GM12878 (cell line): ENCODE measurements at regions not wholly inside any gene's neighbourhood (a gene's known extent, or its start where the extent isn't known, plus 50 kb on each side); places are given as distances from the start of the nearest gene placed in this dataset.

Experiments
- ATAC-seq: fragments of 200-7000 bp; cut with Tn5 transposase; 3 replicates; pipeline ENCODE4 v1.9.1; 2020; ENCODE audit warnings: mild to moderate bottlenecking, moderate library complexity
- BruUV-seq: library from RNA; stranded (reverse); fragments of 400-500 nt; replicated peaks from 2 replicates; lab custom pipeline; 2021; lab: Mats Ljungman, UMichigan
- CTCF ChIA-PET: fragments of 300-600 bp; sonication (Branson Sonifier 250); formaldehyde crosslinking; extraction: SDS; loops from one replicate; lab custom pipeline; 2021; ENCODE audit warnings: inconsistent platforms; lab: Yijun Ruan, JAX
- POLR2A ChIA-PET: fragments of 350-600 bp; formaldehyde crosslinking; extraction: SDS; loops from one replicate; lab custom pipeline; 2021; ENCODE audit warnings: inconsistent platforms; lab: Charles Lee
- RAD21 ChIA-PET: fragments of 300-600 bp; sonication (Branson Sonifier 250); formaldehyde crosslinking; loops from one replicate; lab custom pipeline; 2023; ENCODE audit warnings: antibody characterized with exemption; ENCODE audit not compliant: unreplicated experiment; lab: Charles Lee
- SMC1A ChIA-PET: fragments of 300-600 bp; sonication (Branson Sonifier 250); formaldehyde crosslinking; loops from one replicate; lab custom pipeline; 2023; ENCODE audit not compliant: unreplicated experiment, uncharacterized antibody; lab: Charles Lee
- DNase-seq: peaks from one replicate; pipeline ENCODE4 v3.0.0-alpha.2; 2011; ENCODE audit warnings: low read depth, low spot score
- FAIRE-seq: peaks from 3 replicates; lab custom pipeline; 2011; peaks lifted over from hg19 to GRCh38; lab: Jason Lieb, UNC
- H2AFZ ChIP-seq: 2 replicates; pipeline ENCODE4 v1.6.0; 2011; ENCODE audit warnings: low read depth, low read length, control low read depth; ENCODE audit not compliant: control insufficient read depth
- H3K27ac ChIP-seq: 2 replicates; pipeline ENCODE4 v1.5.1; 2011; ENCODE audit warnings: control low read depth; ENCODE audit not compliant: control insufficient read depth, insufficient read depth
- H3K27me3 ChIP-seq, 2 experiments: replicated peaks in 1 of 2; 2 replicates each; pipeline versions ENCODE4 v1.6.0 to v1.6.1; 2011; ENCODE audit warnings: low read length in 1 of 2; ENCODE audit not compliant: control insufficient read depth in 2 of 2, insufficient read depth in 2 of 2
- H3K36me3 ChIP-seq, 2 experiments: 2 replicates each; pipeline ENCODE4 v1.5.1; 2011; ENCODE audit warnings: low read length in 1 of 2; ENCODE audit not compliant: control insufficient read depth in 2 of 2, insufficient read depth in 2 of 2
- H3K4me1 ChIP-seq: 2 replicates; pipeline ENCODE4 v1.6.1; 2011; ENCODE audit warnings: mild to moderate bottlenecking, low read length, moderate library complexity, mixed read lengths; ENCODE audit not compliant: control insufficient read depth, insufficient read depth
- H3K4me2 ChIP-seq: 2 replicates; pipeline ENCODE4 v1.6.0; 2011; ENCODE audit warnings: control low read depth; ENCODE audit not compliant: control insufficient read depth, insufficient read depth
- H3K4me3 ChIP-seq: fragments of 200-600 bp; sonication (generic); 2 replicates; pipeline ENCODE4 v1.5.1; 2016
- H3K79me2 ChIP-seq: 2 replicates; pipeline ENCODE4 v1.6.0; 2011; ENCODE audit warnings: low read length; ENCODE audit not compliant: control insufficient read depth, insufficient read depth
- H3K9ac ChIP-seq: 2 replicates; pipeline ENCODE4 v1.8.0; 2011; ENCODE audit warnings: low read length, control low read depth, mixed read lengths; ENCODE audit not compliant: control insufficient read depth, insufficient read depth
- H3K9me3 ChIP-seq: replicated peaks from 3 replicates; pipeline ENCODE4 v1.5.1; 2011; ENCODE audit warnings: mild to moderate bottlenecking, low read length; ENCODE audit not compliant: control insufficient read depth, insufficient read depth
- H4K20me1 ChIP-seq: 2 replicates; pipeline ENCODE4 v1.6.0; 2011; ENCODE audit not compliant: control insufficient read depth, insufficient read depth
- EED ChIP-seq: sonication (generic); IDR thresholded peaks from 2 replicates; pipeline ENCODE4 v1.6.1; 2016; ENCODE audit warnings: antibody characterized with exemption, low read depth
- HDAC2 ChIP-seq: fragments of 200-600 bp; sonication (generic); IDR thresholded peaks from 2 replicates; pipeline ENCODE4 v1.6.1; 2017
- WGBS: methylation state at CpG from one replicate; pipeline ENCODE4 v1.1.6; 2016; ENCODE audit warnings: low lambda C conversion rate; ENCODE audit not compliant: insufficient replicate concordance, insufficient coverage; ENCODE audit errors: missing lambda C conversion rate; 5-methylcytosine and 5-hydroxymethylcytosine counted together
- in situ Hi-C: fragments of 300-500 bp; cut with MboI; formaldehyde crosslinking; loops from 9 replicates; pipeline ENCODE4 v1.14.3; 2018; ENCODE audit warnings: mixed read lengths
- intact Hi-C: fragments of 100-400 bp; cut with micrococcal nuclease; formaldehyde crosslinking; loops from one replicate; pipeline ENCODE4 v1.14.2; 2022; ENCODE audit not compliant: unreplicated experiment
- TF ChIP-seq, protein P1 (sequence below): IDR thresholded peaks from 2 replicates; pipeline ENCODE4 v1.6.1; 2011; ENCODE audit warnings: borderline replicate concordance, low read depth, mild to moderate bottlenecking, moderate library complexity, low read length; ENCODE audit not compliant: insufficient read depth, poor library complexity, severe bottlenecking
- TF ChIP-seq, protein P2 (sequence below): fragments of 450-650 bp; IDR thresholded peaks from 2 replicates; pipeline ENCODE4 v1.6.1; 2017; ENCODE audit warnings: low read depth, mild to moderate bottlenecking, moderate library complexity
- TF ChIP-seq, protein P3 (sequence below): fragments of 450-650 bp; IDR thresholded peaks from 2 replicates; pipeline ENCODE4 v1.6.1; 2017; ENCODE audit warnings: antibody characterized with exemption, mild to moderate bottlenecking, moderate library complexity

DNA sequence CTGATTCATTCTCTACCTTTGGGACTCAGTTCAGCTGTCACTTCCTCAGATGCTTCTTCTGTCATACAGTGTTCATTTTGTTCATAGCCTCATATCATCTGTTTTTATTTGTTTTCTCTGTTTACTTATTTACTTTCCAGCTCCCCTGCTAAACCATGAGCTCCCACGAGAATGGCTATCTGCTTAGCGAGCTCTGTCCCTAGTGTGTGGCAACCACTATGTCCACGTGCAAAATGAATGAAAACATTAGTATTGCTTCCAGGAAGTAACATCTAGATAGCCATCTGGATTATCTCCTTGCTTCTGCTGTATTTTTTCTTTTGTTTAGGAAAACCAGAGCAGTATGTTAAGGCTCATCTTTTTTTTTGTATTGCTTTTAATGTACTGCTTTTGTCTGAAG is 417.0 kb upstream of the SLC35B3 start:
- 20% methylated on average over 3 of the region's 3 CpGs for WGBS
- H3K27ac ChIP-seq: no peak overlapping the region
- intact Hi-C loops (no loop called here), in situ Hi-C loops (no loop called here)
- H4K20me1 ChIP-seq: no peaks in the 10 kb centered on the region
- ChIA-PET POLR2A (no interaction called here), CTCF (no interaction called here), RAD21 (no interaction called here), SMC1A (no interaction called here)
- TF ChIP-seq, protein P1, sequence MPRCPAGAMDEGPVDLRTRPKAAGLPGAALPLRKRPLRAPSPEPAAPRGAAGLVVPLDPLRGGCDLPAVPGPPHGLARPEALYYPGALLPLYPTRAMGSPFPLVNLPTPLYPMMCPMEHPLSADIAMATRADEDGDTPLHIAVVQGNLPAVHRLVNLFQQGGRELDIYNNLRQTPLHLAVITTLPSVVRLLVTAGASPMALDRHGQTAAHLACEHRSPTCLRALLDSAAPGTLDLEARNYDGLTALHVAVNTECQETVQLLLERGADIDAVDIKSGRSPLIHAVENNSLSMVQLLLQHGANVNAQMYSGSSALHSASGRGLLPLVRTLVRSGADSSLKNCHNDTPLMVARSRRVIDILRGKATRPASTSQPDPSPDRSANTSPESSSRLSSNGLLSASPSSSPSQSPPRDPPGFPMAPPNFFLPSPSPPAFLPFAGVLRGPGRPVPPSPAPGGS: no peak
- no peak for TF ChIP-seq EED
- TF ChIP-seq, protein P2, sequence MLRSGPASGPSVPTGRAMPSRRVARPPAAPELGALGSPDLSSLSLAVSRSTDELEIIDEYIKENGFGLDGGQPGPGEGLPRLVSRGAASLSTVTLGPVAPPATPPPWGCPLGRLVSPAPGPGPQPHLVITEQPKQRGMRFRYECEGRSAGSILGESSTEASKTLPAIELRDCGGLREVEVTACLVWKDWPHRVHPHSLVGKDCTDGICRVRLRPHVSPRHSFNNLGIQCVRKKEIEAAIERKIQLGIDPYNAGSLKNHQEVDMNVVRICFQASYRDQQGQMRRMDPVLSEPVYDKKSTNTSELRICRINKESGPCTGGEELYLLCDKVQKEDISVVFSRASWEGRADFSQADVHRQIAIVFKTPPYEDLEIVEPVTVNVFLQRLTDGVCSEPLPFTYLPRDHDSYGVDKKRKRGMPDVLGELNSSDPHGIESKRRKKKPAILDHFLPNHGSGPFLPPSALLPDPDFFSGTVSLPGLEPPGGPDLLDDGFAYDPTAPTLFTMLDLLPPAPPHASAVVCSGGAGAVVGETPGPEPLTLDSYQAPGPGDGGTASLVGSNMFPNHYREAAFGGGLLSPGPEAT: no peak
- TF ChIP-seq, protein P3, sequence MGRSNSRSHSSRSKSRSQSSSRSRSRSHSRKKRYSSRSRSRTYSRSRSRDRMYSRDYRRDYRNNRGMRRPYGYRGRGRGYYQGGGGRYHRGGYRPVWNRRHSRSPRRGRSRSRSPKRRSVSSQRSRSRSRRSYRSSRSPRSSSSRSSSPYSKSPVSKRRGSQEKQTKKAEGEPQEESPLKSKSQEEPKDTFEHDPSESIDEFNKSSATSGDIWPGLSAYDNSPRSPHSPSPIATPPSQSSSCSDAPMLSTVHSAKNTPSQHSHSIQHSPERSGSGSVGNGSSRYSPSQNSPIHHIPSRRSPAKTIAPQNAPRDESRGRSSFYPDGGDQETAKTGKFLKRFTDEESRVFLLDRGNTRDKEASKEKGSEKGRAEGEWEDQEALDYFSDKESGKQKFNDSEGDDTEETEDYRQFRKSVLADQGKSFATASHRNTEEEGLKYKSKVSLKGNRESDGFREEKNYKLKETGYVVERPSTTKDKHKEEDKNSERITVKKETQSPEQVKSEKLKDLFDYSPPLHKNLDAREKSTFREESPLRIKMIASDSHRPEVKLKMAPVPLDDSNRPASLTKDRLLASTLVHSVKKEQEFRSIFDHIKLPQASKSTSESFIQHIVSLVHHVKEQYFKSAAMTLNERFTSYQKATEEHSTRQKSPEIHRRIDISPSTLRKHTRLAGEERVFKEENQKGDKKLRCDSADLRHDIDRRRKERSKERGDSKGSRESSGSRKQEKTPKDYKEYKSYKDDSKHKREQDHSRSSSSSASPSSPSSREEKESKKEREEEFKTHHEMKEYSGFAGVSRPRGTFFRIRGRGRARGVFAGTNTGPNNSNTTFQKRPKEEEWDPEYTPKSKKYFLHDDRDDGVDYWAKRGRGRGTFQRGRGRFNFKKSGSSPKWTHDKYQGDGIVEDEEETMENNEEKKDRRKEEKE: no peak
- TF ChIP-seq HDAC2: no peak
- BruUV-seq: no TSS peak
- ATAC-seq (no peak), FAIRE-seq (no peak), DNase-seq (no peak)
- H3K4me3 ChIP-seq: no peak overlapping the region
- H3K4me2 ChIP-seq: no peak overlapping the region
- H3K4me1 ChIP-seq: no peaks in the 10 kb centered on the region
- H3K79me2 ChIP-seq: no peaks in the 10 kb centered on the region
- H3K27me3 ChIP-seq: no peaks in the 10 kb centered on the region
- no peak overlapping the region for H3K9ac ChIP-seq
- no peak overlapping the region for H2AFZ ChIP-seq
- no peaks in the 10 kb centered on the region for H3K36me3 ChIP-seq
- H3K9me3 ChIP-seq: no peaks in the 10 kb centered on the region
